HG03442 (cell line): ENCODE measurements at regions not wholly inside any gene's neighbourhood (a gene's known extent, or its start where the extent isn't known, plus 50 kb on each side); places are given as distances from the start of the nearest gene placed in this dataset.
"Not testable (repeated sequence)": the region's sequence is repeated elsewhere in the genome, so short reads cannot be mapped to it uniquely, and the experiment has no call there.

Experiments used
- ATAC-seq: cut with Tn5 transposase; IDR thresholded peaks from one replicate; pipeline ENCODE4 v1.9.1; 2021; ENCODE audit warnings: mild to moderate bottlenecking, moderate library complexity; ENCODE audit not compliant: unreplicated experiment

- no peak for ATAC-seq
Observed at GRCh38 chr1:228937351-228937750, 202.1 kb downstream of the RHOU start.

DNA sequence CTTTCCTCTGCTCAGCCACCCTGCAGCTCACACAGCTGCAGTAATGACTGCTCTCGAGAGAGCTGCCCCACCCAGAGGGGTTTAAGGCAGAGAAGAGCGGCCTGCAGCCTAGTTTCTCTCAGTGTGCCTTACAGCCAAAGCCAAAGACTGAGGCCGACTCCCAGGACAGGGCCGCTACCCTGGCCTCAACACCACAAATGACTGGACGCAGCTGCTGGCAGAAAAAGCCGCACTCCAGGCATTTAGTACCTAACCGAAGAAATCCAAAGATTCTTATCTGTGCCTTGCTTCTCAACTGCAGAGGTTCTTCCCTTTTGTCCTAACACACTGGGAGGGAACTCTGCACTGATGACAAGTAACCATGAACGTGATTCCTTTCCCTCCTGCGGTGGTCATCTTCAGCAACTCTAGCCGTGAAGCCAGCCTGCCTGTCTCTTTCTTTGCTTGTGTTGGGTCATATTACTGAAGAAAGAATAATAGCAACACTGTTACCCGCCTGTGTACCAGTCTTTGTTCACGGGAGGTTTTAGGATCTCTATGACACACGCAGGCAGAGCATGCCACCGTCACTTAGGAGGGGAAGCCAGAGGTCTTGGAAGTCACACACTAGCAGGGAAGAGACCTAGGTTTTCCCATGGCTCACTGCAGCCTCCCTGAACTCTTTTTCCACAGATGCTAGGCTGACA is 202.7 kb downstream of the RHOU start:
- no peak for ATAC-seq

DNA sequence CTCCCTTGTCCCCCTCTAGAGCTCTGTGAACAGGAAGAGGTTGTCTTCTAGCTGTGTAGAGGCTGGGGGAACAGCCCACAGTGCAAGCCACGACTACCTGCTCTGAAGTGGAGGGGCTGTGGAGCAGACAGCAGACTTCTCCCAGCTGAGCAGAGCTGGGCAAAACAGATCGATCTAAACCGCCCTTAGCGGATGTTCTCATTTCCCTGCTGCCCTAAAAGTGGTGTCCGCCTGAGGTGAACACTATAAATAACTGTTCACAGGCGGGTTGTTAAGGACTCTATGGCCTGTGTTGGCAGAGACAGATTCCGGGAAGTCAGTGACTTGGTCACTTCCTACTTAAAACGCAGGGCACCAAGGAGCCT is 203.2 kb downstream of the RHOU start:
- ATAC-seq = no peak

GRCh38 chr1:228939001-228939691 is 203.9 kb downstream of the RHOU start:
- no peak for ATAC-seq

GRCh38 chr1:228939881-228940392 is 204.7 kb downstream of the RHOU start:
- no peak for ATAC-seq

DNA sequence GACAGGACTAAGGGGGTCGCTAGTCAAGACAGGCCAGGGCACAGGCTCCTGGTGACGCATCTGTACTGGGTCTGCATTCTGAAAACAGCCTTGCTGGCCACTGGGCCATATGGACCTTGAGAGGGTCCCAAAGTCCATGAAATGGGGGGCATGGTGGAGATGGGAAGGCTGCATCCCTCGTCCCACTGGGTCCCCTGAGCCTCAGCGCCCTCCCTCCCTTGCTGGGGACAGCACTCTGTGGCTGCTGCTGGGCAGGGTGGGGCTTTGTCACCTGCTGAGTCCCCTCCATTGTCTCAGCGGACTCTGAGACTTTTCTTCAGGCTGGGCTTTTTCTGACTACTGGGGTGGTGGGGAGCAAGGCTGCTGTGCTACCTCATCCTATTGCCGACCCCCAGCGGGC is 205.2 kb downstream of the RHOU start:
- no peak for ATAC-seq

GRCh38 chr1:228940926-228941325 is 205.6 kb downstream of the RHOU start:
- no peak for ATAC-seq

DNA sequence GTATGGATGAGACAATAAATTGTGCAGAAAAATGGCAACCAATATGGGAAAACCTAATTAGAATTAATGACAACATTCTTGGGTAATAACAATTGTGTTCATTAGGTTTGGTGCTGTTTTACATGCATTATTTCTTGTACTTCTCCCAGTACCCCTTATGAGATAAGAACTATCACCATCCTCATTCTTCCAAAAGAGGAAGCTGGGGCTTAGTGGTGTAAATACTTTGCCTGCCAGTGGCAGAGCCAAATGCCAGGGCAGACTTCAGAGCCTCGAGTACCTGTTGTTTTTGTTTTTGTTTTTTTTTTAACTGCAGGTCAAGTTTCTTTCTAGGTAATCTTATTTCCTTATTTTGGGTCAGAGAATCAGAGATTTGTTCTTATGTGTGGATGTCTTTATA is 206.4 kb downstream of the RHOU start:
- ATAC-seq = no peak

DNA sequence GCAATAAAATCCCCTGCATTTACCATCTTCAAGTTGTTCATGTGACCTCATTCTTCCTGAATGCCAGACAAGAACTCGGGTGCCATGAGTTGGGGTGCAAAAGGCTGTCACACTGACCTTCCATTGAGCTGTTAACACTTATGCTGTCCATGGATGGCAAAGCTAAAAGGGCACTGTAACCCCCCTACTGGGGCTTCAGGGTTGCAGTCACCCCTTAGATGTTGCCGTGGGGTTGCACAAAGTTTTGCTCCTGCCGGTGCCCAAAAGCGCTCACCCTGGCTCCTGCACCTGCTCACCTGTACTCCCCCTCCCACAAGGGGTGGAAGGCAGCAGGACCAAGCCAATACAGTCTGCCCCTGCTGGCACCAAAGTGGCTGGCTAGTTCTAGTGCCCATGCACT is 208.2 kb downstream of the RHOU start:
- ATAC-seq = no peak

GRCh38 chr1:228944296-228944695 is 209.0 kb downstream of the RHOU start:
- ATAC-seq = no peak

DNA sequence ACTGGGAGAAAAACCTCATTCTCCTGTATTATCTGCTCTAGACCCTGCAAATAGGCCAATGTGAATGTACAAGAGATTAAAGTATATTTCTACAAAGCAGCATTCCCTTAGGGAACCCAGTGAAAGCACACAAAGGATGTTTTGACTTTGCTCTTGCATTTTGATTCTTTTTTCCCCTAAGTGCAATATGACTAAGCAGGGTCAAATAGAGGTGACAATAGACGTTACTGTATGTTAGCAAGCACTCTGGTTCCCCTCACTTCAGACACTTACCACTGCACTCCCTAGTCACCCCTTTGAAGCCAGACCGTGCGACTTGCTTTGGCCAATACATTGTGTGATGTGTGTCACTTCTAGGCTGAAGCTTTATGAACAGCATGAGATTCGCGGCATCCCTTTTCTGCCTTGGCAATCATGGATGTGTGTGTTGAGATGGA is 209.7 kb downstream of the RHOU start:
- no peak for ATAC-seq

DNA sequence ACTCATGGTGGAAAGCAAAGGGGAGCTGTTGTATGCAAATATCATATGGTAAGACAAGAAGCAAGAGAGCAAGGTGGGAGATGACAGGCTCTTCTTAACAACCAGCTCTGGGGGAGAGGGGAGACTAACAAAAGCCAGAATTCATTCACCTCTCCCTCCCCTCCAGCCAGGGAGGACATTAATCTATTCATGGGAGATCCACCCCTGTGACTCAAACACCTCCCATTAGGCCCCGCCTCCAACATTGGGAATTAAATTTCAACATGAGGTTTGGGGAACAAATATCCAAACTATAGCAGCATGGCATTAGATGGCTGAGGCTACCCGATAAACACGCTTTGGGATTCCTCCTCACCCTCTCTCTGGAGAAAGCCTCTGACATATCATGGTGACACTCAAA is 210.6 kb downstream of the RHOU start:
- ATAC-seq = no peak

DNA sequence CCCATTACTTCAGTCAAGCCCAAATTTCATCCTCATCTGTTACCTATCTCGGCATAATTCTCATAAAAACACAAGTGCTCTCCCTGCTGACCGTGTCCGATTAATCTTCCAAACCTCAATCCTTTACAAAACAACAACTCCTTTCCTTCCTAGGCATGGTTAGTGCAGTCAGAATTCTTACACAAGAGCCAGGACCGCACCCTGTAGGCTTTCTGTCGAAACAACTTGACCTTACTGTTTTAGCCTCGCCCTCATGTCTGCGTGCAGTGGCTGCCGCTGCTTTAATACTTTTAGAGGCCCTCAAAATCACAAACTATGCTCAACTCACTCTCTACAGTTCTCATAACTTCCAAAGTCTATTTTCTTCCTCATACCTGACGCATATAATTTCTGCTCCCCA is 214.3 kb downstream of the RHOU start:
- not testable (repeated sequence) for ATAC-seq

DNA sequence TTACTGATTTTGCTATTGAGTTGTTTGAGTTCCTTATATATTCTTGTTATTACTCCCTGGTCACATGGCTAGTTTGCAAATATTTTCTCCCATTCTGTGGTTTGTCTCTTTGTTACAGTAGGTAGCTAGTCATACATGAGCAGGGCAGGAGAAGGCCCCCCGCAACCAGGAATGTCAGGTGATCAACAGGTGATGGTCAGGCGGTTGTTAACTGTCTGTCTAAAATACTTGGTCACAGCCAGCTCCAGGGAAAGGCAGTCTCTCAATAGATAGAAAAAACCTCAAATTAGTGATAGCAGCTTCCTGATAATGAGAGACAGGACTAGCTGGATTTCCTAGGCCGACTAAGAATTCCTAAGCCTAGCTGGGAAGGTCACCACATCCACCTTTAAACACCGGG is 217.9 kb downstream of the RHOU start:
- ATAC-seq = no peak

DNA sequence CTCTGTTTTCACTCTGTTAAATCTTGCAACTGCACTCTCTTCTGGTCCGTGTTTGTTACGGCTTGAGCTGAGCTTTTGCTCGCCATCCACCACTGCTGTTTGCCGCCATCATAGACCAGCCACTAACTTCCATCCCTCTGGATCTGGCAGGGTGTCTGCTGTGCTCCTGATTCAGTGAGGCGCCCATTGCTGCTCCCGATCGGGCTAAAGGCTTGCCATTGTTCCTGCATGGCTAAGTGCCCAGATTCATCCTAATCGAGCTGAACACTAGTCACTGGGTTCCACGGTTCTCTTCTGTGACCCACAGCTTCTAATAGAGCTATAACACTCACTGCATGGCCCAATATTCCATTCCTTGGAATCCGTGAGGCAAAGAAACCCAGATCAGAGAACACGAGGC is 218.5 kb downstream of the RHOU start:
- not testable (repeated sequence) for ATAC-seq

DNA sequence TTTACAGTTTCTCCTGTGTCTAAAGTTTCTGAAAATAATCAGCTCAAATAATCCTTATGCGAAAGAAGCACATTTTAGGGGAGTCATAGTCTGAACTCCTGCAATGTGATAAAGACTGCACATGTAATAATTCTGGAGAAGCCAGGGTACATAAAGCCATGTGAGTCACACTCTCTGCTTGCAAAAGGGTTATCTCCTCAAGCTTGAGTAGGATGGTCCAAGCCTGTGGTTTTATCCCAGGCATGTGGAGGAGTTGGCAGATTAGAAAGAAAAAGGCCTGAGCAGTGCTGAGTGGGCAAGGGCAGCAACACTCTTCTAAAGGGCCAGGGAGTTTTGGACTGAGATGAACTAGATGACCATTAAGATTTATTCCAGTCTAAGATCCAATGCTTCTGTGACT is 220.4 kb downstream of the RHOU start:
- no peak for ATAC-seq

DNA sequence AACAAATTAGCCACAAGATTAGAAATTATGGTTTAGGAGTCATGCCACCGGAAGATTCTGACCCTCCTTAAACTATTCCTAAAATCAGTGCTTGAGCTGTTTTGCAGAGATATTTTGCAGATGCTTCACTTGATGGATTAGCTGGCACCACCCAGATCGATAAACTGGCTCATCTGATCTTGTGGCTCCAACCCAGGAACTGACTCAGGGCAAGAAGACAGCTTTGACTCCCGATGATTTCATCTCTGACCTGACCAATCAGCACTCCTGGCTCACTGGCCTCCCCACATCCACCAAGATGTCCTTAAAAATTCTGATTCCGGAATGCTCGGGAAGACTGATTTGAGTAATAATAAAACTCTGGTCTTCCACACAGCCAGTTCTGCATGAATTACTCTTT is 221.6 kb downstream of the RHOU start:
- ATAC-seq = no peak

- ATAC-seq = no peak
Observed at GRCh38 chr1:228957535-228957934, 222.3 kb downstream of the RHOU start.

- ATAC-seq = no peak
Observed at GRCh38 chr1:228958121-228958520, 222.8 kb downstream of the RHOU start.

- no peak for ATAC-seq
Observed at GRCh38 chr1:228958741-228959140, 223.5 kb downstream of the RHOU start.

GRCh38 chr1:228960705-228961104 is 225.4 kb downstream of the RHOU start:
- no peak for ATAC-seq

DNA sequence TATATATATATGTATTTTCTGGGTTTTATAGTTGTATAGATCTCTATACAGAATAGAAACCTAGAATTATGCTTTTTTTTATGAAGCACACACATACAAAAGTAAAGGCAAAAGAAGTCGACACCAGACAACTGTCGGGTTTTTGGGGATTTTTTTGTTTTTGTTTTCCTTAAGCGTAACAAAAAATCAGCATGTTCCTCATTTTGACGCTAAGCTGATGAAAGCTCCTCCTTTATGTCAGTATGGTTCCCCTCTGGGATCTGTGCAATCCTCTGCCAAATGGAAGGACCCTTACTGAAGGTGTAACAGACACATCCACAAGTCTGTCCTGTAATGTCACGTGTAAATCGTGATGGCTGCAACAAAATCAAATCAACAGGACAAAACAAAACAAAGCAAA is 226.2 kb downstream of the RHOU start:
- no peak for ATAC-seq

GRCh38 chr1:228963795-228964177 is 228.5 kb downstream of the RHOU start:
- no peak for ATAC-seq
